Glutamatergic neuron (in vitro differentiated cells): ENCODE measurements at regions not wholly inside any gene's neighbourhood (a gene's known extent, or its start where the extent isn't known, plus 50 kb on each side); places are given as distances from the start of the nearest gene placed in this dataset.

Experiments
- DNase-seq: peaks from one replicate; pipeline ENCODE4 v3.0.0; 2022
- H3K27ac Mint-ChIP-seq: one replicate; pipeline ENCODE4 v1.8.0; 2020; ENCODE audit warnings: mild to moderate bottlenecking, mixed read lengths, inconsistent platforms; ENCODE audit not compliant: unreplicated experiment
- H3K27me3 Mint-ChIP-seq: one replicate; pipeline ENCODE4 v1.8.0; 2020; ENCODE audit warnings: mild to moderate bottlenecking, moderate library complexity, mixed read lengths, inconsistent platforms; ENCODE audit not compliant: unreplicated experiment
- H3K36me3 Mint-ChIP-seq: one replicate; pipeline ENCODE4 v1.8.0; 2020; ENCODE audit warnings: mild to moderate bottlenecking, mixed read lengths, inconsistent platforms; ENCODE audit not compliant: unreplicated experiment
- H3K4me1 Mint-ChIP-seq: one replicate; pipeline ENCODE4 v1.8.0; 2020; ENCODE audit warnings: mild to moderate bottlenecking, low read depth, mixed read lengths, inconsistent platforms; ENCODE audit not compliant: unreplicated experiment
- H3K4me3 Mint-ChIP-seq: one replicate; pipeline ENCODE4 v1.8.0; 2020; ENCODE audit warnings: mild to moderate bottlenecking, mixed read lengths, inconsistent platforms; ENCODE audit not compliant: unreplicated experiment
- H3K9me3 Mint-ChIP-seq: one replicate; pipeline ENCODE4 v1.8.0; 2020; ENCODE audit warnings: mild to moderate bottlenecking, moderate library complexity, mixed read lengths, inconsistent platforms; ENCODE audit not compliant: unreplicated experiment
- TF ChIP-seq, protein P1 (sequence below): fragments of 200-600 bp; sonication (generic); IDR thresholded peaks from one replicate; pipeline ENCODE4 v1.5.0; 2021; ENCODE audit not compliant: partially characterized antibody, unreplicated experiment

- no peaks in the 10 kb centered on the region for H3K27me3 Mint-ChIP-seq
Measured at GRCh38 chr5:98627121-98627520, 146.3 kb upstream of the RGMB start.

GRCh38 chr5:98630621-98631020, 142.8 kb upstream of the RGMB start:
- TF ChIP-seq, protein P1, sequence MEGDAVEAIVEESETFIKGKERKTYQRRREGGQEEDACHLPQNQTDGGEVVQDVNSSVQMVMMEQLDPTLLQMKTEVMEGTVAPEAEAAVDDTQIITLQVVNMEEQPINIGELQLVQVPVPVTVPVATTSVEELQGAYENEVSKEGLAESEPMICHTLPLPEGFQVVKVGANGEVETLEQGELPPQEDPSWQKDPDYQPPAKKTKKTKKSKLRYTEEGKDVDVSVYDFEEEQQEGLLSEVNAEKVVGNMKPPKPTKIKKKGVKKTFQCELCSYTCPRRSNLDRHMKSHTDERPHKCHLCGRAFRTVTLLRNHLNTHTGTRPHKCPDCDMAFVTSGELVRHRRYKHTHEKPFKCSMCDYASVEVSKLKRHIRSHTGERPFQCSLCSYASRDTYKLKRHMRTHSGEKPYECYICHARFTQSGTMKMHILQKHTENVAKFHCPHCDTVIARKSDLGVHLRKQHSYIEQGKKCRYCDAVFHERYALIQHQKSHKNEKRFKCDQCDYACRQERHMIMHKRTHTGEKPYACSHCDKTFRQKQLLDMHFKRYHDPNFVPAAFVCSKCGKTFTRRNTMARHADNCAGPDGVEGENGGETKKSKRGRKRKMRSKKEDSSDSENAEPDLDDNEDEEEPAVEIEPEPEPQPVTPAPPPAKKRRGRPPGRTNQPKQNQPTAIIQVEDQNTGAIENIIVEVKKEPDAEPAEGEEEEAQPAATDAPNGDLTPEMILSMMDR = no peak
- no peaks in the 10 kb centered on the region for H3K36me3 Mint-ChIP-seq
- H3K4me1 Mint-ChIP-seq = peaks cover under 1% of the 10 kb centered on the region
- H3K27ac Mint-ChIP-seq = no peak overlapping the region
- H3K9me3 Mint-ChIP-seq = peaks cover 1% of the 10 kb centered on the region
- DNase-seq = no peak
- H3K27me3 Mint-ChIP-seq = peaks cover 2% of the 10 kb centered on the region
- H3K4me3 Mint-ChIP-seq = no peak overlapping the region

More at GRCh38 chr5:98627121-98627520, 146.3 kb upstream of the RGMB start:
- H3K36me3 Mint-ChIP-seq = no peaks in the 10 kb centered on the region
- H3K4me1 Mint-ChIP-seq = no peaks in the 10 kb centered on the region
- TF ChIP-seq, protein P1 = no peak
- no peaks in the 10 kb centered on the region for H3K9me3 Mint-ChIP-seq
- DNase-seq = no peak
- H3K27ac Mint-ChIP-seq = no peak overlapping the region
- no peak overlapping the region for H3K4me3 Mint-ChIP-seq

DNA sequence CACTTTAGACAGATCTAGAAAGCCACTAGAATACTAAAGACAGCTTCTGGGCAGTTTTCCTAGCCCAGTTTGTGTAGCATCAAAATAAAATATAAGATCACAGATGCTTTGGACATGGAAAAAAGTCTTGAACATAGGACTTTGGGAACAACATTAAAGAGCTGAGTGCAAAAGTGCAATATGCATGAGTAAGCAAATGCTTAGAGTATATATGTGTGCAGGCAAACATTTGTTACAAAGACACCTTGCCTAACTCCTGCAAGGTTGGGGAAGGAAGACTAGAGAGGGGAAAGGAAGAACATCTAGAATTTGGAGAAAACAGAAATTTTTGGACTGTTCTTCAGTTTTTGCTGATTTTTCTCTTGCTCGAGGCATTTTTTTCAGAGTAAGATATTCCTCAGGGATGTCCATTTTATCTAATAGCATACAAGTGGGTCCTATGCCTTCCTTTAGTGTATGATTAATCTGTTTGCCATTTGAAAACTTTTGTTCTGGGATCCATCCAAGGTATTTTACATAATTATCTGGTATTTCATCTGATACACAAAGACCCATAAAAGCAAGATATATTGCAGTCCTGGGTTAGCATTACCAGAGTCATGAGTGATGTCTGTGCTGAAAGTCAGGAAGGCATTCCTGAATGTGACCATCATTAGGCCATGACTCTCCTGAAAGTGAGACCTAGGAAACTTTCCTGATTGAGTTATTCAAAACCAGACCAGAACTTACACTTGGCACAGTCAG, 142.0 kb upstream of the RGMB start:
- TF ChIP-seq, protein P1 = no peak

DNA sequence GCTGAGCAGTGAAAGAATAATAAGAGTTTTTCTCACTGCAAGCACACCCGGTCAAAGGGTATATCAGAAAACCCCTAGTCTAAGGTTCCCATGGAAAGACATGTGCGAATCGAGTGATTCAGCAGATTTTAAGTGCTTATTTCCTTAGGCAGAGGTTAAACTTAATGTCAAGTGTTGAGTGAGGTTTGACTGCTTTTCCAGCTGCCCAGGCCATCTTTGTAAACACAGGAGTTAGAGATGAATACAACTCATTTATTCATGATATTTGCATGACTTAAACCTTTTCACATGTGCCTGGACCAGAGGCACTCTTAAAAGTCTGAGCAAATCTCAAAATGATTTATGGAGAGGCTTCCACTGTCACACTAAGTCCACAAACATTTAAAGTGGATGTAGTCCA, 137.8 kb upstream of the RGMB start:
- H3K4me3 Mint-ChIP-seq = no peak overlapping the region
- peaks cover 9% of the 10 kb centered on the region for H3K9me3 Mint-ChIP-seq
- TF ChIP-seq, protein P1 = no peak
- no peak for DNase-seq
- peaks cover 2% of the 10 kb centered on the region for H3K27me3 Mint-ChIP-seq
- H3K4me1 Mint-ChIP-seq = peaks cover 23% of the 10 kb centered on the region
- H3K36me3 Mint-ChIP-seq = no peaks in the 10 kb centered on the region
- H3K27ac Mint-ChIP-seq = no peak overlapping the region

More for the DNA sequence above, 142.0 kb upstream of the RGMB start:
- Mint-ChIP-seq H3K9me3 (peaks cover 1% of the 10 kb centered on the region), H3K4me1 (peaks cover 4% of the 10 kb centered on the region), H3K27ac (no peak overlapping the region), H3K4me3 (no peak overlapping the region), H3K36me3 (no peaks in the 10 kb centered on the region), H3K27me3 (peaks cover 2% of the 10 kb centered on the region)
- DNase-seq = no peak

DNA sequence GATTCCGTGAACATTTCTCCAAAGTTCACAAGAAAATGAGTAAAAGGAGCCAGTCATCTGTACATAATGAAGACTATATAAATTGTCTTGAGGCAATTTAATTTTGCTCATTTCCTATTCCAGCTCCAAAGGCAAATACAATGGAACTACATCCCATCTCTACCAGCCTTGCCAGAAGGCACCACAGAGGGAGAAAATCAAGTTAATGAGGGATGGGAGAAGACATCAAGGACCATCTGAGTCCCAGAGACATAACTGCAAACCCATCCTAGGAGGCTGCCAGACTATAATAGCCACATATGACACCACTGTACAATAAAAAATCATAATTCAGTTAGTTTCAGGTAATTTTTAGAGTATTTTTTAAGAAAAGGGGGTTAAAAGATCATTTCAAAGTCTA, 136.3 kb upstream of the RGMB start:
- peak overlapping the region; percentile 69 for H3K27ac Mint-ChIP-seq
- TF ChIP-seq, protein P1 = no peak
- no peak for DNase-seq
- peaks cover 2% of the 10 kb centered on the region for H3K27me3 Mint-ChIP-seq
- no peaks in the 10 kb centered on the region for H3K36me3 Mint-ChIP-seq
- peaks cover 23% of the 10 kb centered on the region for H3K4me1 Mint-ChIP-seq
- peak overlapping the region; percentile 50 for H3K4me3 Mint-ChIP-seq
- H3K9me3 Mint-ChIP-seq = peaks cover 9% of the 10 kb centered on the region
